ENCODE measurements at regions not wholly inside any gene's neighbourhood (a gene's known extent, or its start where the extent isn't known, plus 50 kb on each side); places are given as distances from the start of the nearest gene placed in this dataset.

GRCh38 chr4:130393231-130393630 lies 1297.3 kb downstream of the C4orf33 start:
- no peaks in the 10 kb centered on the region for H3K27me3 ChIP-seq (ENCODE audit: insufficient read depth, low read depth, low read length)
- no peaks in the 10 kb centered on the region for H4K20me1 ChIP-seq (ENCODE audit: insufficient read depth)
- no peak overlapping the region for H2AFZ ChIP-seq (ENCODE audit: low read depth, low read length)
- no peak overlapping the region for H3K4me2 ChIP-seq (ENCODE audit: low read length)
- no peaks in the 10 kb centered on the region for H3K9me2 ChIP-seq (ENCODE audit: insufficient read depth, low read length)
- no peaks in the 10 kb centered on the region for H3K79me2 ChIP-seq (replicated peaks; ENCODE audit: insufficient read depth, low read length)
- TF ChIP-seq EZH2 (IDR thresholded peaks at IDR 0.05; ENCODE audit: borderline replicate concordance, insufficient read depth, low read length, poor library complexity, severe bottlenecking) (no peak), EP300 (conservative IDR thresholded peaks at IDR 0.05; ENCODE audit: poor library complexity, severe bottlenecking) (no peak), REST (IDR thresholded peaks at IDR 0.05; ENCODE audit: borderline replicate concordance) (no peak), MXI1 (conservative IDR thresholded peaks at IDR 0.05; ENCODE audit: poor library complexity, severe bottlenecking) (no peak), RAD21 (conservative IDR thresholded peaks at IDR 0.05) (no peak), CTCF (IDR thresholded peaks at IDR 0.05; ENCODE audit: poor library complexity, severe bottlenecking) (no peak), TAF1 (IDR thresholded peaks at IDR 0.05; ENCODE audit: low read depth) (no peak), SMC3 (conservative IDR thresholded peaks at IDR 0.05; ENCODE audit: poor library complexity) (no peak), POLR2AphosphoS5 (IDR thresholded peaks at IDR 0.05) (no peak)
- no peak overlapping the region for H3K4me3 ChIP-seq (ENCODE audit: low read length)
- H3K27ac ChIP-seq (ENCODE audit: low read length), result no peak overlapping the region
- no peaks in the 10 kb centered on the region for H3F3A ChIP-seq (ENCODE audit: insufficient read depth, low read length, poor library complexity, severe bottlenecking)
- no peak overlapping the region for H3K9ac ChIP-seq (ENCODE audit: low read length)
- H3K9me3 ChIP-seq (ENCODE audit: low read length), result no peaks in the 10 kb centered on the region
- no peaks in the 10 kb centered on the region for H3K36me3 ChIP-seq (ENCODE audit: insufficient read depth, low read length)

GRCh38 chr4:130393642-130394041 lies 1297.7 kb downstream of the C4orf33 start:
- no peaks in the 10 kb centered on the region for H3F3A ChIP-seq (ENCODE audit: insufficient read depth, low read length, poor library complexity, severe bottlenecking)
- no peaks in the 10 kb centered on the region for H4K20me1 ChIP-seq (ENCODE audit: insufficient read depth)
- no peak overlapping the region for H3K9ac ChIP-seq (ENCODE audit: low read length)
- TF ChIP-seq EZH2 (IDR thresholded peaks at IDR 0.05; ENCODE audit: borderline replicate concordance, insufficient read depth, low read length, poor library complexity, severe bottlenecking) (no peak), CTCF (IDR thresholded peaks at IDR 0.05; ENCODE audit: poor library complexity, severe bottlenecking) (no peak), RAD21 (conservative IDR thresholded peaks at IDR 0.05) (no peak), REST (IDR thresholded peaks at IDR 0.05; ENCODE audit: borderline replicate concordance) (no peak), POLR2AphosphoS5 (IDR thresholded peaks at IDR 0.05) (no peak), SMC3 (conservative IDR thresholded peaks at IDR 0.05; ENCODE audit: poor library complexity) (no peak), EP300 (conservative IDR thresholded peaks at IDR 0.05; ENCODE audit: poor library complexity, severe bottlenecking) (no peak), TAF1 (IDR thresholded peaks at IDR 0.05; ENCODE audit: low read depth) (no peak), MXI1 (conservative IDR thresholded peaks at IDR 0.05; ENCODE audit: poor library complexity, severe bottlenecking) (no peak)
- H2AFZ ChIP-seq (ENCODE audit: low read depth, low read length), result no peak overlapping the region
- H3K79me2 ChIP-seq (replicated peaks; ENCODE audit: insufficient read depth, low read length), result no peaks in the 10 kb centered on the region
- no peaks in the 10 kb centered on the region for H3K36me3 ChIP-seq (ENCODE audit: insufficient read depth, low read length)
- H3K27ac ChIP-seq (ENCODE audit: low read length), result no peak overlapping the region
- H3K9me2 ChIP-seq (ENCODE audit: insufficient read depth, low read length), result no peaks in the 10 kb centered on the region
- no peak overlapping the region for H3K4me3 ChIP-seq (ENCODE audit: low read length)
- no peaks in the 10 kb centered on the region for H3K9me3 ChIP-seq (ENCODE audit: low read length)
- H3K27me3 ChIP-seq (ENCODE audit: insufficient read depth, low read depth, low read length), result no peaks in the 10 kb centered on the region
- no peak overlapping the region for H3K4me2 ChIP-seq (ENCODE audit: low read length)

All from neural cell (in vitro differentiated cells).